ENCODE measurements at regions not wholly inside any gene's neighbourhood (a gene's known extent, or its start where the extent isn't known, plus 50 kb on each side); places are given as distances from the start of the nearest gene placed in this dataset.
"Not testable (repeated sequence)": the region's sequence is repeated elsewhere in the genome, so short reads cannot be mapped to it uniquely, and the experiment has no call there.

DNA sequence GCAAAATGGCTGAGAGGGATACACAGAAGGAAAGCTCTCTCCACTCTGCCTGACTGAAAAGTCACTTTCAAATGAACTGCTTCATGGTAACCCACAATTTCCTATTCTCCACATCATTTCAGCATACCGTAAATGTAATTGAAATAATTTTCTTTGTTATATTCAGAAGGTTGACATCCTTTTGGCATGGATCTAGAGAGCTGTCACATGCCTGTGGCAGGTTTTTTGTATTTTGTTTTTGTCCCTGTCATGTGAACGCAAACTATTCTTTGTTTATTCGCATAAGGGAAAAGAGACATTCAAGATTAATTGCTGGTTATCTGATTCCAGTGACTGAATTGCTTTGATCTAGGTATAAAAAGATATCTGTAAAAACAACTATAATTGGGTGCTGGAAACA is 1808.1 kb downstream of the NCAM2 start:
- no TSS peak for BruUV-seq (replicated peaks)
- ATAC-seq (no peak), DNase-seq (ENCODE audit: low read depth, low spot score) (no peak), FAIRE-seq (no peak)
- ChIA-PET CTCF (no interaction called here), SMC1A (ENCODE audit: uncharacterized antibody, unreplicated experiment) (no interaction called here), POLR2A (no interaction called here), RAD21 (ENCODE audit: unreplicated experiment) (no interaction called here)
- Histone ChIP-seq H3K4me2 (ENCODE audit: control insufficient read depth, insufficient read depth) (no peak overlapping the region), H3K9me3 (replicated peaks; ENCODE audit: control insufficient read depth, insufficient read depth, low read length) (no peaks in the 10 kb centered on the region), H3K4me3 (no peak overlapping the region), H2AFZ (ENCODE audit: control insufficient read depth, low read depth, low read length) (no peak overlapping the region), H3K79me2 (ENCODE audit: control insufficient read depth, insufficient read depth, low read length) (no peaks in the 10 kb centered on the region), H4K20me1 (ENCODE audit: control insufficient read depth, insufficient read depth) (no peaks in the 10 kb centered on the region), H3K36me3 (ENCODE audit: control insufficient read depth in 2 of 2, insufficient read depth in 2 of 2, low read length in 1 of 2) (no peaks in the 10 kb centered on the region), H3K27ac (ENCODE audit: control insufficient read depth, insufficient read depth) (no peak overlapping the region), H3K4me1 (ENCODE audit: control insufficient read depth, insufficient read depth, low read length) (no peaks in the 10 kb centered on the region), H3K9ac (ENCODE audit: control insufficient read depth, insufficient read depth, low read length) (no peak overlapping the region), H3K27me3 (replicated peaks in 1 of 2; ENCODE audit: control insufficient read depth in 2 of 2, insufficient read depth in 2 of 2, low read length in 1 of 2) (no peaks in the 10 kb centered on the region)
- intact Hi-C loops (cut with micrococcal nuclease; ENCODE audit: unreplicated experiment) = no loop called here
- TF ChIP-seq STAT1 (conservative IDR thresholded peaks at IDR 0.05) = no peak
- WGBS (ENCODE audit: insufficient coverage, insufficient replicate concordance, low lambda C conversion rate, missing lambda C conversion rate) = 56% methylated on average over 3 of the region's 3 CpGs
- in situ Hi-C loops (cut with MboI) = no loop called here

- POLR2A ChIA-PET = no interaction called here
- H3K36me3 ChIP-seq (ENCODE audit: control insufficient read depth in 2 of 2, insufficient read depth in 2 of 2, low read length in 1 of 2) = no peaks in the 10 kb centered on the region
- DNase-seq (ENCODE audit: low read depth, low spot score) (no peak), ATAC-seq (no peak), FAIRE-seq (no peak)
- no peak overlapping the region for H3K9ac ChIP-seq (ENCODE audit: control insufficient read depth, insufficient read depth, low read length)
- CTCF ChIA-PET = no interaction called here
- no peaks in the 10 kb centered on the region for H3K9me3 ChIP-seq (replicated peaks; ENCODE audit: control insufficient read depth, insufficient read depth, low read length)
- RAD21 ChIA-PET (ENCODE audit: unreplicated experiment) = no interaction called here
- WGBS (ENCODE audit: insufficient coverage, insufficient replicate concordance, low lambda C conversion rate, missing lambda C conversion rate) = 7% methylated on average over 3 of the region's 3 CpGs
- no peaks in the 10 kb centered on the region for H3K4me1 ChIP-seq (ENCODE audit: control insufficient read depth, insufficient read depth, low read length)
- no peaks in the 10 kb centered on the region for H4K20me1 ChIP-seq (ENCODE audit: control insufficient read depth, insufficient read depth)
- intact Hi-C loops (cut with micrococcal nuclease; ENCODE audit: unreplicated experiment) (no loop called here), in situ Hi-C loops (cut with MboI) (no loop called here)
- BruUV-seq (replicated peaks) = no TSS peak
- no peaks in the 10 kb centered on the region for H3K27me3 ChIP-seq (replicated peaks in 1 of 2; ENCODE audit: control insufficient read depth in 2 of 2, insufficient read depth in 2 of 2, low read length in 1 of 2)
- H2AFZ ChIP-seq (ENCODE audit: control insufficient read depth, low read depth, low read length) = no peak overlapping the region
- no peak overlapping the region for H3K4me2 ChIP-seq (ENCODE audit: control insufficient read depth, insufficient read depth)
- SMC1A ChIA-PET (ENCODE audit: uncharacterized antibody, unreplicated experiment) = no interaction called here
- TF ChIP-seq WRNIP1 (IDR thresholded peaks at IDR 0.05; ENCODE audit: borderline replicate concordance, low read depth, low read length) (no peak), RUNX3 (IDR thresholded peaks at IDR 0.05; ENCODE audit: low read length) (no peak)
- H3K27ac ChIP-seq (ENCODE audit: control insufficient read depth, insufficient read depth) = no peak overlapping the region
- H3K79me2 ChIP-seq (ENCODE audit: control insufficient read depth, insufficient read depth, low read length) = no peaks in the 10 kb centered on the region
- H3K4me3 ChIP-seq = no peak overlapping the region
Measured at GRCh38 chr21:22813201-22813600, 1815.0 kb downstream of the NCAM2 start.

DNA sequence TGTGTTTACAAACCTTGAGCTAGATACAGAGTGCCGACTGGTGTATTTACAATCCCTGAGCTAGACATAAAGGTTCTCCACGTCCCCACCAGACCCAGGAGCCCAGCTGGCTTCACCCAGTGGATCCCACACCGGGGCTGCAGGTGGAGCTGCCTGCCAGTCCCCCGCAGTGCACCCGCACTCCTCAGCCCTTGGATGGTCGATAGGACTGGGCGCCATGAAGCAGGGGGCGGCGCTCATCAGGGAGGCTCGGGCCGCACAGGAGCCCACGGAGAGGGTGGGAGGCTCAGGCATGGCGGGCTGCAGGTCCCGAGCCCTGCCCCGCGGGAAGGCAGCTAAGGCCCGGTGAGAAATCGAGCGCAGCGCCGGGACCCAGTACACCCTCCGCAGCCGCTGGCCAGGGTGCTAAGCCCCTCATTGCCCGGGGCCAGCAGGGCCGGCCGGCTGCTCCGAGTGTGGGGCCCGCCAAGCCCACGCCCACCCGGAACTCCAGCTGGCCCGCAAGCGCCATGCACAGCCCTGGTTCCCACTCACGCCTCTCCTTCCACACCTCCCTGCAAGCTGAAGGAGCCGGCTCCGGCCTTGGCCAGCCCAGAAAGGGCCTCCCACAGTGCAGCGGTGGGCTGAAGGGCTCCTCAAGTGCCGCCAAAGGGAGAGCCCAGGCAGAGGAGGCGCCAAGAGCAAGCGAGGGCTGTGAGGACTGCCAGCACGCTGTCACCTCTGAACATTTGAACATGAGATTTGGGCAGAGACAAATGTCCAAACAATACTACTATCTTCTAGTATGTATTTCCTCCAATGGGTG is 1820.7 kb downstream of the NCAM2 start:
- H3K36me3 ChIP-seq (ENCODE audit: control insufficient read depth in 2 of 2, insufficient read depth in 2 of 2, low read length in 1 of 2); H3K9ac ChIP-seq (ENCODE audit: control insufficient read depth, insufficient read depth, low read length); FAIRE-seq; intact Hi-C loops (cut with micrococcal nuclease; ENCODE audit: unreplicated experiment); H3K4me1 ChIP-seq (ENCODE audit: control insufficient read depth, insufficient read depth, low read length); DNase-seq (ENCODE audit: low read depth, low spot score); H3K27me3 ChIP-seq (replicated peaks in 1 of 2; ENCODE audit: control insufficient read depth in 2 of 2, insufficient read depth in 2 of 2, low read length in 1 of 2); RAD21 ChIA-PET (ENCODE audit: unreplicated experiment); CTCF ChIA-PET; in situ Hi-C loops (cut with MboI); BruUV-seq (replicated peaks); SMC1A ChIA-PET (ENCODE audit: uncharacterized antibody, unreplicated experiment); H2AFZ ChIP-seq (ENCODE audit: control insufficient read depth, low read depth, low read length); H4K20me1 ChIP-seq (ENCODE audit: control insufficient read depth, insufficient read depth); H3K4me3 ChIP-seq; H3K4me2 ChIP-seq (ENCODE audit: control insufficient read depth, insufficient read depth); POLR2A ChIA-PET; H3K27ac ChIP-seq (ENCODE audit: control insufficient read depth, insufficient read depth); H3K79me2 ChIP-seq (ENCODE audit: control insufficient read depth, insufficient read depth, low read length); ATAC-seq; H3K9me3 ChIP-seq (replicated peaks; ENCODE audit: control insufficient read depth, insufficient read depth, low read length): not testable (repeated sequence)
- 47% methylated on average over 16 of the region's 40 CpGs for WGBS (ENCODE audit: insufficient coverage, insufficient replicate concordance, low lambda C conversion rate, missing lambda C conversion rate)
